ENCODE measurements at regions not wholly inside any gene's neighbourhood (a gene's known extent, or its start where the extent isn't known, plus 50 kb on each side); places are given as distances from the start of the nearest gene placed in this dataset.

DNA sequence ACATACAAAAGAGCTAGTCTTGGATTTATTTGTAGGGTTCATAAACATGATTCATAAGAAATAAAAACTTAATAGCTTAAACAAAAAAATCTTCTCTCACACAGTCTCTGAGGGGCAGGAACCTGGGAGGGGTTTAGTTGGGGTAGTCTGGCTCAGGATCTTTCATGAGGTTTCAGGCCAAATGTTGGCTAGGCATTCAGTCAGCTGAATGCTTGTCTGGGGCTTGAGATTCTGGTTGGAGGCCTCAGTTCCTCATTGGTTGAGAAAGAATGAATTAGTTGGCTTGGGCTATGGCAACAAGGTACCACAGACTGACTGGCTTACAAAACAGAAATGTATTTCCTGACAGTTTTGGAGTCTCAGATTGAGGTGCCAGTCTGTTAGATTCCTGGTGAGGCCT, 74.3 kb downstream of the ANKRD7 start:
- no peak for DNase-seq

DNA sequence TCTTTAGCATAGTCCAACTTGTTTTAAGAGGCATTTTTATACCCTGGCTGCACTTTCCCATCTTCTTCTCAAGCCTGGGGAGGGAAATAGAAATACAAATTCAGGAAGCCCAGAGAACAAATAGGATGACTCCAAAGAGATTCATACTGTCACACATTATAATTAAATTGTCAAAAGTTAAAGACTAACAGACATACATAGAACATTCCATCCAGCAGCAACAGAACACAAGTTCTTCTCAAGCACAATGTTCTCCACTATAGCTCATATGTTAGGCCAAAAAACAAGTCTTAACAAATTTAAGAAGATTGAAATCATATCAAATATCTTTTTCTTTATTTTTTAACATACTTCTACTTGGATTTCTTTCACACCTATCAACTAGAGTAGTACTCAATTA, 75.7 kb downstream of the ANKRD7 start:
- DNase-seq, result no peak

DNA sequence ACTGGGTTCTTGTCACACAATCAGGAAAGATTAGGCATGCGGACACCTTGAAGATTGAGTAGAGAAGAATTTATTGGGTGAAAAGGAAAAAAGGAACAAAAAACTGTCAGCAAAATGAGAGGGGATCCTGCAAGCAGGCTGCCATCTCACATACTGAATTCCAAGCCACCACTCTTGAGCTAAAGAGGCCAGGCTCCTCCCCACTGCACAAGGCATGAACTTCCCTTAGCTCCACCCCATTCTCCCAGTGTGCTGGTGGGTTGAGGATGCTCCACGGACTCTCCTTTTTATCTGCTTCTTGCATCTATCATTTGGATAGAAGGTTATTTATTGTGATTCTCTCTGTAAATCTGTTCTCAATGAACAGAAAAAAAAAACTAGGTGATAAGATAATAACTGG, 79.6 kb downstream of the ANKRD7 start:
- DNase-seq, result no peak

DNA sequence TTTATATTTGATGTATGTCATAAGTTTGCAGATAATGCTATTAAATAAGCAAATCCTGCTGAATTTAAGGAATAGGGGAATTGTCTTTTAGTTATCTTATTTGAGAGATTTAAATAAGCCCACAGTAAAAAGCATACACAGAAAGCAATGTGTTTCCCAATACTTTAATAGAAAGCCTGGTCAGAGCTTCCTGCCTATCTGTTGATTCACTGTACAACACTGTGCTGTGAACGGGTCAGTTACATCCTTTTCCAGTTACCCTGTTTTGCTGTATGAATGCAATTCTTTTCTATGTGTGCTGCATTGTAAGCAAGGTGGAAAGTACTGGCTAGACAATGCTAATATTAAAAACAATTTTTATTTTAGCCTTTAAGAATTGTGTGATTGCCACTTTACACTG, 81.2 kb downstream of the ANKRD7 start:
- no peak for DNase-seq

DNA sequence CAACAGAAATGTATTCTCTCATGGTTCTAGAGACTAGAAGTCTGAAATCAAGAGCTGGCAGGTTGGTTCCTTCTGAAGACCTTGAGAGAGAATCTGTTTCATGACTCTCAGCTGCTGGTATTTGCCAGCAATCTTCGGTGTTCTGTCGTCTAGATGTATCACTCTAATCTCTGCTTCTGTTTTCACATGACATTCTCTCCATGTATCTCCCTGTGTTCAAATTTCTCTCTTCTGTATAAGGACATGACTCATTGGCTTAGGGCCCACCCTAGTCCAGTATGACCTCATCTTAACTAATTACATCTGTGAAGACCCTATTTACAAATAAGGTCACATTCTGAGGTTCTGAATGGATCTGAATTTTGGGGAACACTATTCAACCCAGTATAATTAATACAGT, 82.3 kb downstream of the ANKRD7 start:
- no peak for DNase-seq

DNA sequence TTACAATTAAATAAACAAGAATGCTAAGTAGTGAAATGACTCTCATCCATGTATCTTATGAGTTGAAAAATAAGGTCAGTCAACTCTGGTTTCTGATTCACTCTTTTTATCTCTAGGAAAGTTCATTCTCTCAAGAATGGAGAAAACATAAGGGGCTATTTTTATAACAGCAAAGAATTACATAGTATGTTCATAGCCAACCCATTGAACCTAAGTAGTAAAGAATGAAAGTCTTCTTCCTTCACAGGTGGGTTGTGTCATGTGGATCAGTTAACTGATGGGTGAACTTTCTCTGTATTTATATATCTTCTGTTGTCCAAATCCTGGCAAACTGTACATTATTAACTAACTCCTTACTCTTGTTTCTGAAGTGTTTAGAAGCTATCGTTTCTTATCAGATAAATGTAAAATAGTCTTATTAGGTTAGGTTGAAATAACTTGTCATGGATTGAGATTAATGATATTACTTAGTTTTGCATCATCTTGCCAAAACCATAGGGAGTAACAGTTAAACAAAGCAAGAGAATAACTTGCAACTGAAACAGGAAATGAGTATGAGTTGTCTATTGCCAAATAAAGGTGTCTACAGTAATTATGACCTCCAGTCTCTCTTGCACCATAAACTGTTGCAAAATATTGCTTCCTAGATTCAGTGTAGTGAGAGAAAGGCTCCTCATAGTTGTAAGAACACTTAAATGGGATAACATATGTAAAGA, 86.8 kb downstream of the ANKRD7 start:
- DNase-seq, result no peak

DNA sequence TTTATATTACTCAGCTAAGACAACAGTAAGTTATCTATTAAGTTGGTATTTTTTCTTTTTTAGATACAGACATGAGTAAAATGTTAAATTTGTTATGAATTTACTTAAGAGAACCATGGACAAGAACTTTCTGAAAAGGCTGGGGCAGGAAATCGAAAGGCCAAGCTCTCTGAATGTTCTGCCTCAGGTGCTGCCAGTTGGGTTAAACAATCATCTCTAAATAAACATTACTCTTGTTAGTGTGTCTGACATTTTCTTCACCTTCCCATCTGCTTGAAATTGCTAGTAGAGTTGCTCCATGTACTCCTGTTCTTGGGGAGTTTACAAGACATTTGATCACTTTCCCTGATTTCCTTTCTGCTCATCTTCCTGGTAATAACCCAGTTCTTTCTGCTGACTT, 87.5 kb downstream of the ANKRD7 start:
- DNase-seq, result no peak

DNA sequence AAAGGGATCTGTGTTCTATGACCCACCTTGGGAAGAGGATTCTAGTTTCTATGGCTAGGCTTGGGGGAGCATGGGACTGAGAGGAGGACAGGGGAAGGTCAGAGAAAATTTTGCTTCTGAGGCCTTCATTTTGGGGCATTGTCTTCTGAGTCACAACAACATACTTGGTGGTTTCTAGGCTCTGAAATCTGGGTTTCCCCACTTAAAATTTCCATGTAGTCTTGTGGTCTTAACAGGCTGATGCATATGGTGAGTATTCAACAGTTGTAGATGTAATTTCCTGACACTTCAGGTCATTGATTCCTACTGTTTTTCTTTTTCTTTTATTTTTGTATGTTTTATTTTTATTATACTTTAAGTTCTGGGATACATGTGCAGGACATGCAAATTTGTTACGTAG, 88.5 kb downstream of the ANKRD7 start:
- DNase-seq, result no peak

DNA sequence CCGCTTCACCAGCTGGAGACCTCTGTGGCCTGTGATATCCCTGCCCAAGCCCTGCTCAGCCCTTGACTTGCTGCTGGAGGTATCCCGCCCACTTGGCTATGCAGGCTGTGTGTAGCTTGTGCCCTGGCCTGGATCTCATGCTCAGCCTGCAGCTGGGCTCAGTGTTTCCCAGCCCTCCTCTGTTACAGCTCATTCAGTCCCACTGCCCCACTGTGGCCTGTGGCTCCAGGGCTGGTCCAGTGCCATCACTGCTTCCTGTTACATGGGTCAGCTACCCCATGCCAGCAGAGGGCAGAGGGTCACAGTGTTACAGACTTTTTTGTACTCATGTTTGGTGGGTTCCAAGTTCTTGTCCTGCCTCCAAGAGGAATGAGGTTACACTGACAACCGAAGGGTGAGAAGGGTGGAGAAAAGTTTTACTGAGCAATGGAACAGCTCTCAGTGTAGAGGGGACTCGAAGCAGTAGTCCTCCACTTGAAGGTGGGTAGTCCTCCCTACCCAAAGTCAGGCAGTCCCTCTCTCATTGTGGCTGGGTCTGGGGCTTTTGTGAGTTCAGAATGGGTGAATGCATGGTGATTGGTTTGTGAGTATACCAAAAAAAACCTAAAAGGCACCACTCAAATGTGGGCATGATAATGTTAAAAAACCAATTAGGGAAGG, 100.4 kb downstream of the ANKRD7 start:
- DNase-seq, result no peak

DNA sequence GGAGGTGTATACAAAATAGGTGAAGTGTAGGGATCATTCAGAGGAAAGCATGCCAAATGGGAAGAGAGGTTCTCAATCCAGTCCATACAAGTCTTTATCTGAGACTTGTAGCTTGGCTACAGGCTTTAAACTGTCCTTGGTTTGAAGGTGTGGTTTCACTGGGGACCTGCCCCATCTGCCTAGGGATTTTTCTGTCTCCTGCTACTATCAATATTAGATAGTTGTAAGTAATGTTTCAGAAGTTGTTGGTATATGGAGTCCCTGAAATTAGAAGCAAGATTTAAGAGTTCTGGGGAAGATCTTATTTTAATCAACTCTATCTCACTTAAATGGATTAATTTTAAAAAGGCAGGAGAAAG, 100.9 kb downstream of the ANKRD7 start:
- DNase-seq, result no peak

DNA sequence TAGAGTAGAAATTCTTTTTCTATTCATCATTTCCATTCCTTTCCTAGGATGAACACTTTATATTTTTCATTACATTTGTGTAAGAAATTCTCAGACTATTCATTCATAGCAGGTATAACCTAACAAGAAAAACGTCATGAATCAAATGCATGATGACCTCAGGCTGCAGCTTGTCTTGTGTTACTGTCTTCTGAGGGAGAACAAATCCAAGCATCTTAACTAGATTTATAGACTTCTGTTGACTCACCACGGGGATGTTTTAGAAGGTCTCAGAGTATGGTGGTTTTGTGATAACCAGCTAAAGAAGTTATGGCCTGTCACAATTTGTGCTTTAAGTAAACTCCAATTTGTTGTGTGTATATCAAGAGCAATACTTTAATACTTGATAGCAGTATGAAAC, 102.7 kb downstream of the ANKRD7 start:
- no peak for DNase-seq

DNA sequence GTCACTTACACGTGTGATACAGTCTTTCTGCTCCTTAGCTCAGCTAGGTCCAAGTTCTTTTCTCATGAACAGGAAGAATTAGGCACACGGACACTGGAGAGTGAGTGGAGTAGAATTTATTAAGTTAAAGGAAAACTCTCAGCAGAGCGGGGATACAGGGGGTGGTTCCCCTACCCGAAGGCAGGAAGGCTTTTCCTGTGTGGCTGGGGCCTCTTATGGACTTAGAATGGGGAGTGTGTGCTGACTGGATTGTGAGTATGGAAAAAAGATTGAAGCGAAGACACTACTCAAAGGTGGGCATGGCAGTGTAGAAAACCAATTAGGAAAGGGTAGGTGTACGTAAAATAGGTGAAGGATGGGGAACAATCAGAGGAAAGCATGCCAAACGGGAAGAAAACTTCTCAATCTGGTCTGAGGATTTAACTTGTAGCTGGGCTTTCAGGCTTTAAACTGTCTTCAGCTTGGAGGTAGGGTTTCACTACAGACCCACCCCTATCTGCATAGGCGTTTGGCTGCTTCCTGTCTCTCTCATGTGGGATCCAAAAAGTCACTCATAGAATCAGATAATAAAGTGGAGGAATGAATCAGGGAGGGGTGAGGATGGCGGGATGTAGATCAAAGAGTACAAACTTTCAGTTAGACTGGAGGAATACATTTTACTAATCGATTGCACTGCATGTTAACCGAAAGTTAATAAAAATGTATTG, 104.2 kb downstream of the ANKRD7 start:
- DNase-seq, result no peak

DNA sequence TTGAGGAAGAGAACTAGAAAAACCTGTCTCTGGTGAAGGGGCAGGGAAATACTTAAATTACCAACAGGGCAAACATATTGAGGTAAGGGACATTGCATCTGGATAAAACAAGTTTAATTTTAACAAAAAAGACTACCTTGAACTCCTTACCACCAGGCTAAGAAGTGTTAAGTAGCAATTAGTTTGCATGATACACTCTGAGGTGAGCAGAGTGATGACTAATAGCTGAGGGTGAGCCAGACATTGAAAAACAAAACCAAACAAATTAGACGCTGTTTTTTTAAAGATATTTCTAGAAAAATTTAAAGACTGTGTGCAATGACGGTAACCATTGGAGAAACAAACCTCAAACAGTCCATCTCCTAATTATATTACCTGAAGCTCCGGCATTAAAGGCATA, 105.9 kb downstream of the ANKRD7 start:
- no peak for DNase-seq

DNA sequence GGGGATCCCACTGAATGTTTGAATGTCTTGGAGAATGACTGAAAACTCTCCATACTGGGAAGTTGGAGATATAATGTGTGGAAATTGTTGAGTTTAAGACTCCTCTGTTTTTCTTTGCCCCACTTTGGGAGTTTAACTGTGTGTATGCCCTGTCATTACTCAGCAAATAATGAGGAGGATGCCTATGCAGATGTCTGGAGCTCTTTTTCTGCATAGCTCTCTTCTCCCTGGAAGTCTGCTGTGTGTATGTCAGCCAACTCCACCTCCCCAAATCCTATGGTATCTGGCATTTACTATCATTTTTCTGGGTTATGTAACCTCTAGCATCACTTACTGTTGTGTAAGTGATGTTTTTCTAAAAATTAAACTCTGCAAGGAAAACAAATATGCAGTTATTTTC, 122.2 kb downstream of the ANKRD7 start:
- no peak for DNase-seq

DNA sequence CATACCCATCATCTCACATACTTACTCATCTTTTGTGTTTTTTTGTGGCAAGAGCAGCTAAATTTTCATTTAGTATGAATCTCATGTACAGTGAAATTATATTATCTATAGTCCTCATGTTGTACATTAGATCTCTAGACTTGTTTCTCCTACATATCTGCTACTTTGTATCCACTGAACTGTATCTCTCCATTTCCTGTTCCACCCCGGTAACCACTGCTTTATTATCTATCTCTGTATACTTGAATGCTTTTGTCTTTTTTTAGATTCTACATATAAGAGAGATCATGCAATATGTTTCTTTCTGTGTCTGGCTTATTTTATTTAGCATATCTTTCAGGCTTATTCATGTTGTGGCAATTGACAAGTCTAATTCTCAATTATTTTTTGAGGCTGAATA, 125.1 kb downstream of the ANKRD7 start:
- DNase-seq, result no peak

DNA sequence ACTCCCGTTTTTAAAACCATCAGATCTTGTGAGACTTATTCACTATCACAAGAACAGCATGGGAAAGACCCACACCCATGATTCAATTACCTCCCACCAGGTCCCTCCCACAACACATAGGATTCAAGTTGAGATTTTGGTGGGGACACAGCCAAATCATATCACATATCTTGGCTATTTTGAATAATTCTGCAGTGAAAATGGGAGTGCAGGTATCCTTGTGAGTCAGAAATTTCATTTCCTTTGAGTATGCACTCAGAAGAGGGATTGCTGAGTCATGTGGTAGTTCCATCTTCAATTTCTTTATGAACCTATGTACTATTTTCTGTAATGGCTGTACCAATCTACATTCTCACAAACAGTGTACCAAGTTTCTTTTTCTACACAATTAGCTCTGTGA, 125.8 kb downstream of the ANKRD7 start:
- DNase-seq, result no peak

DNA sequence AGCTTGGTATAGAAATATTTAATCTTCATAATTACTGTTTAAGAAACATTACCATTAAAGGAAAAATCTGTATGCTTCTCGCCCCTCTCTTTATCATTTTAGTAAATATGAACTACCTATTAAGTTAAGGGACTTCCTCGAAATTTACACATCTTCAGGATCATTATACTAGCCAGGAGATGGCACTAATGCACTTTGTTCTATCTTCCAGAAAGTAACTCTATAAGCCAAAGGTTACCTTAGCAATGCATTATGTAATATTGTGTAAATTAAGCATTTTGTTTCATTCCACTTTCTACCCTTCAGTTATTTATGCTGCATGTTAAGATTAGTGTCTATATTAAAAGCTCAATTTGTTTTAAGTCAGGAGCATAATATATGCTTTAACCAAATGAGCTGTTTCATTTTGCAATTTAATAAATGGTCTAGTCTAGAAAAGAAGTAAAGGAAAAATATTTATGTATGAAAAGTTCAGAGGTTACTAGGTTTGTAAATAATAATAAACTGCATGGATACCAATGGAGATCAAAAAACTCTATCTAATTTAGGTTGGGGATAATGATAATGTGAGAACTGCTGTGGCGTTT, 128.5 kb downstream of the ANKRD7 start:
- DNase-seq, result no peak

DNA sequence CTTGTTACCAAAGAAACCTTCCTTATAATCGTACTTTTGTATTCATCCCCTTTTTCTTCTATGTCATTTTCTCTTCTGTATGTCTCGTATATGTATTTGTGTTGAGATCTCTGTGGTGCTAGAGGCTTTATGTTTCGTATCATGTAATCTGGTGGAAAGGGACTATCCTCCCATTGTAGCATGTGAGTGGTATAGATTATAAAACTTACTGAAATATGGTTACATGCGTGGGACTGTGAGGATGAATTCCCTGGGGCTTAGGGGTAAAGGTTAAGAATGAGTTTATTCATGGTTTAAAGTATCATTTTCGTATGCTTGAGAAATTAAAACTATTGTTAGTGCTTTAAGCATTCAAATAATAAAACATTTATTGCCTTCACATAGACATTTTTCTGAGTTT, 141.9 kb downstream of the ANKRD7 start:
- DNase-seq, result no peak

DNA sequence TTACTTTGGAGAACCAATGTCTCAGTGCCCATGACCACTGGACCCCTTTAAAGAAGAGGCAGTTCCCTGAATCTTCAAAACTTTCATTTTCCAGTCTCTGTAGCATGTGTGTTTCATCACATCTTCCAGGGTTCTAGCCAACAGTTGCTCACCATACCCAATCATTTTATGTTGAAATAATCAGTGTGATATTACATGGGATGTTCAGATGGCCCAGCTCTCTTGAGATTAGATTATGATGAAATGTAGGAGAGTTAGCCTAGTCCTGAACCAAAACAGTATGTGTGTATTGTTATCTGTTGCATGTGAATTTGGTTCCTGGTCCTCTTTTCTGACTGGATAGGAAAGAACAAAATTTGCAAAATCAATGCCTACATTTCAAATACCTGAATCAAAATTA, 144.5 kb downstream of the ANKRD7 start:
- DNase-seq, result no peak

DNA sequence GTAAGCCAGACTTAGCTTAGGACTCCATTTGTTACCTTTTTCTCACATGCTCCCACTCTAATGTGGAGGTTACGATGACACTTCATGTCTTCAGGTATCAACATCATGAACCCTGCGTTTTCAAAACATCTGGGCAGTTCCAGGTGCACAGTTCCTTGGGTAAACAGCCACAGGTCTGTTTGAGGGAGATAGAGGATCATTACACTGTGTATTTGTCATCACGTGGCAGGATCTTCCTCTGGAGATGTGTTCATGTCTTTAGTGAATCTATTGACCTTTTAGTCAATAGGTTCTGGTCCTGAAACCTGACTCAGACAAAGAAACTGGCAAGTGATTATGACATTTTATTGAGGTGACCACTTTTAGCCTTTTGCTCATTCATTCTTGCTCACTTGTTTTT, 145.5 kb downstream of the ANKRD7 start:
- no peak for DNase-seq

DNA sequence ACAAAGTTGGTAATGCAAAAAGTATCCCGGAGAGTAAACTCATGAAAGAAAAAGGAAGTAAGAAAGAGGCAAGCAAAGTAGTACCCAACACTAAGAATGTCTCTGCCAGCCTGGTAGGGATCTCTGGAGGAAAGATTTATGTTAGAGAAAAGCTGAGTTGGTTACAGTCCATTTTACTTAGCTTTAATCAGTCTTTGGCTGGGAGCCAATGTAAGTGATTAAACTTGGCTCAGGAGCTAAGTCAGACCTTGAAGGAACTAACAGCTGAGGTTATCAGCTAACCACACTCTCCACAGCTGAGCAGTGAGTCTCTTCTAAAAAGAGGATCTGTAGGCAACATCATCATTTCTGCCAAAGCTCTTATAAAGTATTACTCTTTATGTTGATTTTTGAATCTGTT, 148.0 kb downstream of the ANKRD7 start:
- DNase-seq, result no peak

DNA sequence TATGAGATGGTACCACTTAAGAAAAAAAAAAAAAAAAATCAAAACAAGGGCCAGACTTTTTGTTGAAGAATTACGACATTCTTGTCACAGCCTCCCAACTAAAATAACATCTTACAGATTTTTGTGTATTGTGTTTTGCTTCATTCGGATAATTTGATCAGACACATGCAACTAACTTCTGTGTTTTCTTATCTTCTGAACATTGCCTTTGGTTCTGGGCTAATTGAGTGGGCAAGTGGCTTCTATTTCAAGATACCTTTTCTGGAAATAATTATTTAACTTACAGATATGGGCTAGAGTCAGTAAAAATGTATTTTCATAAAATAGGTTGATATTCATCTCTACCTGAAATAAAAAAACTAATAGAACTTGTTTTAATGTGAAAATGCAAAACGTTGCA, 165.1 kb downstream of the ANKRD7 start:
- DNase-seq, result no peak

DNA sequence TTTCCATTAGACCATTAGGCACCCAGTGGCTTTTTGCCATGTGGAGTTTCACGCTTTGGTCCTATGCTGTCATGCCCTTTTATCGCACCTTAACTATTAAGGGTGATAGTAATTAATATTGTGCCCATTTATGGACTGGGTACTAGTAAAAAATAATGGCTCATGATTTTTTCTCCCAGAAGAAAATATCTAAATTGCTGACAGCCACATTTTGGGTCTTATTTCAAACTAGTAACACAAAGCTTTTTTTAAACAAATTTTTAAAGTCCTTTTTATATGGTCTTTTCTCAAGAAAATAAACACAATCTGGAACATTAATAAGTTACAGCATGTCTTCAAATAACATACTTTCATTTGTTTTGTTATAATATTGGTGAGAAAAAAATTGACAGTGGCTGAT, 179.7 kb downstream of the ANKRD7 start:
- DNase-seq, result no peak

DNA sequence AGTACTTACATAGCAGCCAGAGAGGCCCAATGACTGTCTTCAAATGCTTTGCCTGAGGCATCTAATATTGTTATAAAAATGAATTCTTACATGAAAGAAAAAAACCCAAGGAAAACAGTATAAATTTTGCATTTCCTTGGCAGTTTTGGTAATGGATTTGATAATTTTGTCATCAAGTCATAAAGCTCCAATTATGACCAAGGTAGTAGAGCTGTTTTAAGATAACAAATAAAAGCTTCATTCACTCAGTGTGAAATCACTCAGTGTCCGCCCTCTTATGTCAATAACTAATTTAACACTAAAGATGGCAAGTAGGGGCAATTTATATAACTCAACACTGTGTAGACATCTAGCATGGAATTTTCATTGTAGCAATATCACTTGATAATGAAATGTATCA, 193.9 kb downstream of the ANKRD7 start:
- no peak for DNase-seq
